EH (cell line): ENCODE measurements at regions not wholly inside any gene's neighbourhood (a gene's known extent, or its start where the extent isn't known, plus 50 kb on each side); places are given as distances from the start of the nearest gene placed in this dataset.
A peak's percentile ranks its signal among the peaks of the same experiment; 100 is the strongest.
"Not testable (repeated sequence)": the region's sequence is repeated elsewhere in the genome, so short reads cannot be mapped to it uniquely, and the experiment has no call there.

Experiments
- DNase-seq: peaks from one replicate; pipeline ENCODE4 v3.0.0-alpha.2; 2015; ENCODE audit warnings: low read depth

GRCh38 chr6:106800379-106800778 is 171.0 kb downstream of the QRSL1 start:
- DNase-seq = no peak

- DNase-seq = peak; percentile 15
These were observed 169.9 kb downstream of the QRSL1 start for GRCh38 chr6:106799031-106799894.

- no peak for DNase-seq
These were observed 167.8 kb downstream of the QRSL1 start for GRCh38 chr6:106797186-106797585.

- DNase-seq = no peak
These were observed 167.4 kb downstream of the QRSL1 start for GRCh38 chr6:106796781-106797180.

GRCh38 chr6:106794129-106794528 is 164.8 kb downstream of the QRSL1 start:
- no peak for DNase-seq

- no peak for DNase-seq
These were observed 163.3 kb downstream of the QRSL1 start for GRCh38 chr6:106792536-106793236.

GRCh38 chr6:106790935-106791334 is 161.6 kb downstream of the QRSL1 start:
- no peak for DNase-seq

- no peak for DNase-seq
These were observed 160.9 kb downstream of the QRSL1 start for GRCh38 chr6:106790149-106790770.

- DNase-seq = no peak
These were observed 160.2 kb downstream of the QRSL1 start for GRCh38 chr6:106789428-106790148.

- DNase-seq = no peak
These were observed 159.4 kb downstream of the QRSL1 start for GRCh38 chr6:106788761-106789160.

- no peak for DNase-seq
These were observed 158.2 kb downstream of the QRSL1 start for GRCh38 chr6:106787327-106788196.

- no peak for DNase-seq
These were observed 155.9 kb downstream of the QRSL1 start for GRCh38 chr6:106785298-106785697.

- no peak for DNase-seq
These were observed 154.5 kb downstream of the QRSL1 start for GRCh38 chr6:106783640-106784566.

- no peak for DNase-seq
These were observed 153.3 kb downstream of the QRSL1 start for GRCh38 chr6:106782536-106783285.

GRCh38 chr6:106779552-106779951 is 150.2 kb downstream of the QRSL1 start:
- DNase-seq = not testable (repeated sequence)

GRCh38 chr6:106778943-106779342 is 149.6 kb downstream of the QRSL1 start:
- no peak for DNase-seq

GRCh38 chr6:106773996-106774629 is 144.7 kb downstream of the QRSL1 start:
- DNase-seq = no peak

GRCh38 chr6:106773522-106773921 is 144.1 kb downstream of the QRSL1 start:
- no peak for DNase-seq
